Vagina (tissue), 2 donors: ENCODE measurements at regions not wholly inside any gene's neighbourhood (a gene's known extent, or its start where the extent isn't known, plus 50 kb on each side); places are given as distances from the start of the nearest gene placed in this dataset.

Experiments
- CTCF ChIP-seq, 3 experiments: fragments of 450-650 bp in 2 of 3; fragments of 200-600 bp in 1 of 3; sonication (generic) in 1 of 3; IDR thresholded peaks; one replicate each; pipeline ENCODE4 v1.5.1; 2017 to 2019; ENCODE audit warnings: antibody characterized with exemption in 3 of 3, mild to moderate bottlenecking in 2 of 3, moderate library complexity in 2 of 3
- POLR2A ChIP-seq, 2 donors: fragments of 450-650 bp; IDR thresholded peaks; one replicate each; pipeline ENCODE4 v1.6.1; 2017; ENCODE audit warnings: antibody characterized with exemption in 2 of 2, mild to moderate bottlenecking in 2 of 2, moderate library complexity in 2 of 2
- POLR2AphosphoS5 ChIP-seq, 2 donors: sonication (generic); formaldehyde crosslinking; IDR thresholded peaks; one replicate each; pipeline ENCODE4 v1.9.0; 2017; ENCODE audit warnings: antibody characterized with exemption in 2 of 2, mild to moderate bottlenecking in 2 of 2, low read depth in 1 of 2; ENCODE audit not compliant: insufficient read depth in 1 of 2

GRCh38 chr3:106348139-106348690 is 479.4 kb upstream of the CBLB start:
- TF ChIP-seq CTCF (IDR thresholded peaks at IDR 0.05), result no peak
- TF ChIP-seq POLR2A (IDR thresholded peaks at IDR 0.05), result no peak
- TF ChIP-seq POLR2AphosphoS5 (IDR thresholded peaks at IDR 0.05; ENCODE audit: insufficient read depth in 1 of 2, low read depth in 1 of 2), result no peak
